Esophagus muscularis mucosa (tissue), 4 donors: ENCODE measurements at regions not wholly inside any gene's neighbourhood (a gene's known extent, or its start where the extent isn't known, plus 50 kb on each side); places are given as distances from the start of the nearest gene placed in this dataset.

ENCODE experiments used
- CTCF ChIP-seq, 3 experiments: fragments of 200-600 bp in 2 of 3; fragments of 450-650 bp in 1 of 3; sonication (generic) in 2 of 3; IDR thresholded peaks; one replicate each; pipeline ENCODE4 v1.5.1; 2017 to 2019; ENCODE audit warnings: antibody characterized with exemption in 3 of 3, mild to moderate bottlenecking in 2 of 3, moderate library complexity in 1 of 3
- EP300 ChIP-seq: sonication (generic); formaldehyde crosslinking; IDR thresholded peaks from one replicate; pipeline ENCODE4 v1.6.1; 2017; ENCODE audit warnings: antibody characterized with exemption
- POLR2A ChIP-seq: fragments of 450-650 bp; IDR thresholded peaks from one replicate; pipeline ENCODE4 v1.6.1; 2017; ENCODE audit warnings: antibody characterized with exemption, moderate library complexity, mild to moderate bottlenecking, low read depth

- TF ChIP-seq CTCF (IDR thresholded peaks at IDR 0.05) (no peak), EP300 (no peak), POLR2A (no peak)
Observed at GRCh38 chr19:28444362-28444761, 768.6 kb downstream of the UQCRFS1 start.
